GM19043 (cell line): ENCODE measurements at regions not wholly inside any gene's neighbourhood (a gene's known extent, or its start where the extent isn't known, plus 50 kb on each side); places are given as distances from the start of the nearest gene placed in this dataset.

ENCODE experiments used
- ATAC-seq: cut with Tn5 transposase; IDR thresholded peaks from one replicate; pipeline ENCODE4 v1.9.1; 2021; ENCODE audit warnings: low read depth; ENCODE audit not compliant: unreplicated experiment

GRCh38 chr20:40495956-40496355 is 193.1 kb downstream of the MAFB start:
- ATAC-seq, result no peak

- no peak for ATAC-seq
Measured at GRCh38 chr20:40494248-40494647, 194.8 kb downstream of the MAFB start.

- no peak for ATAC-seq
Measured at GRCh38 chr20:40493549-40493948, 195.5 kb downstream of the MAFB start.

- no peak for ATAC-seq
Measured at GRCh38 chr20:40493071-40493470, 196.0 kb downstream of the MAFB start.

- ATAC-seq, result no peak
Measured at GRCh38 chr20:40491009-40491590, 197.9 kb downstream of the MAFB start.

- no peak for ATAC-seq
Measured at GRCh38 chr20:40489886-40490285, 199.2 kb downstream of the MAFB start.

- no peak for ATAC-seq
Measured at GRCh38 chr20:40488401-40488800, 200.6 kb downstream of the MAFB start.

- no peak for ATAC-seq
Measured at GRCh38 chr20:40486297-40486696, 202.7 kb downstream of the MAFB start.

GRCh38 chr20:40481743-40482458 is 207.1 kb downstream of the MAFB start:
- ATAC-seq, result no peak

GRCh38 chr20:40481337-40481736 is 207.7 kb downstream of the MAFB start:
- no peak for ATAC-seq

GRCh38 chr20:40477805-40478204 is 211.2 kb downstream of the MAFB start:
- ATAC-seq, result no peak

- ATAC-seq, result no peak
Measured at GRCh38 chr20:40476461-40476860, 212.6 kb downstream of the MAFB start.

- ATAC-seq, result no peak
Measured at GRCh38 chr20:40472905-40473304, 216.1 kb downstream of the MAFB start.

GRCh38 chr20:40471261-40471629 is 217.8 kb downstream of the MAFB start:
- ATAC-seq, result no peak

GRCh38 chr20:40470445-40471260 is 218.4 kb downstream of the MAFB start:
- ATAC-seq, result no peak

GRCh38 chr20:40468759-40469158 is 220.3 kb downstream of the MAFB start:
- ATAC-seq, result no peak

- ATAC-seq, result no peak
Measured at GRCh38 chr20:40467703-40468411, 221.2 kb downstream of the MAFB start.

- ATAC-seq, result no peak
Measured at GRCh38 chr20:40467067-40467466, 222.0 kb downstream of the MAFB start.

GRCh38 chr20:40464731-40465208 is 224.3 kb downstream of the MAFB start:
- ATAC-seq, result no peak

- no peak for ATAC-seq
Measured at GRCh38 chr20:40463171-40463570, 225.9 kb downstream of the MAFB start.

GRCh38 chr20:40462566-40462965 is 226.5 kb downstream of the MAFB start:
- no peak for ATAC-seq
